Pons (tissue), 1 donor: ENCODE measurements at regions not wholly inside any gene's neighbourhood (a gene's known extent, or its start where the extent isn't known, plus 50 kb on each side); places are given as distances from the start of the nearest gene placed in this dataset.

ENCODE experiments used
- DNase-seq: peaks from one replicate; pipeline ENCODE4 v3.0.0-alpha.2; 2016; ENCODE audit warnings: low spot score

DNA sequence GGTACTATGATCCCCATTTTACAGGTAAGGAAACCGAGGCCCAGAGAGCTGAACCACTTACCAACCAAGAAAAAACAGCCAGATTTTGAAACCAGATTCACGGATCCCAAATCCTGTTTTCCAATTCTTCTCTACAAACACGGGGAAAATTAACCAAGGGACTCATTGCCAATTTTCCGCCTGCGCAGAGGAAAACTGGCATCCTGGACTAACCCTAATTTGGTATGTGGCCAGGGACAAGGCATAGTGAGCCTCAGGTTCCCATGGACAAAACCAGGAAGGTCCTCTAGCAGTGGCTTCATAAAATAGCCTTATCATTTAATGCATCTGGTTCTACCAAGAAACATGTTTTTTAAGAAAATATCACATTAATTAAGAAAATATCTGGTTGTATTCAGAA lies 517.3 kb downstream of the MED13L start:
- no peak for DNase-seq

DNA sequence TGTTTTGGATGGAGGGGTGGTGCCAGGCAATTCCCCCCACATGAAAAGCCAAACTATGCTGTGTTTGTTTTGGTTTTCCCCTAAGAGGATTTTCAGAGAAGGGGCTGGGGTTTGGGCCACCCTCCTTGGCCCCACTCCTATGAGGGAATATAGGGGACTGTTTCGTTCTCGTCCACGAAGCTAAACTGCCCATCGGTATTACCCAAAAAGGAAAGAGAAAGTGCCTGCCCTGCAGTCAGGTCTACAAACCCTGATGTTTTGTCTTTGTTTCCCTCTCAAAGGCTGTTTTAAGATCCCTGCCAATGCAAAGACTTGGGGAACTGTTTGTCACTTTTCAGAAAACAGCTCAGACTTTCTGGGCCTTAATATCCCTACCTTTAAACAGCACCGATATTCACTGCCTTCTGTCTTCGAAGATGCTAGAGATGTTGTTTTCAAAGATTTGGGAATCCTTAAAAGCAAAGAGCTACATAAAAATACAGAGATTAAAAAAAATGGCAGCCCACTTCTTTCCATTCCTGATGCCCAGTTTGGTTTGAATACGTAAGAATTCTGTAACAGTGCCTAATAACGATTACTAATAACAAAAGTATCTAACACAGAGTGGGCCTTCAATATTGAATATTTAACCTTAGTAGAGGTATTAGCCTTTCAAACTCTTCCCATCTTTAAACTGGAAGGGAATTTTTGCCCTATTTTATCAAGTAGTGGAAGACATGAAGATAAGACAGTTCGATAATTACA lies 518.4 kb downstream of the MED13L start:
- no peak for DNase-seq

DNA sequence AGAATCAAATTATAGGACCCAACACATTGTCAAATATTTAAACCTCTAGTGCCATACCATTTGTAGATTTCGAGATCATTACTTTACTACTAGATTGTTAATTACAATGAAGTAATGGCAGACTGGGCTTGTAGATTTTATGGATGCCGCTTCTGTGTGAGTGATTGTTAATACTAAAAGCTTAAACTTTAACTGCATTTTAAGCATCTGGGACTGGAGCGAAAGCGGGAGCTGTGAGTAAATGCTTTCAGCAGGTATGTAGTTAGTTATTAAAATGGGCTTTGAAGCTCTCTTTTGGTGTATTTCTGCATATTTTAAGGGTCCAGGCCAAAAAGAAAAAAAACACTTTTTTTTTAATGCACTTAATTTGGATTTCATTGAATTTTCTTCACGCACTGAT lies 519.3 kb downstream of the MED13L start:
- no peak for DNase-seq

DNA sequence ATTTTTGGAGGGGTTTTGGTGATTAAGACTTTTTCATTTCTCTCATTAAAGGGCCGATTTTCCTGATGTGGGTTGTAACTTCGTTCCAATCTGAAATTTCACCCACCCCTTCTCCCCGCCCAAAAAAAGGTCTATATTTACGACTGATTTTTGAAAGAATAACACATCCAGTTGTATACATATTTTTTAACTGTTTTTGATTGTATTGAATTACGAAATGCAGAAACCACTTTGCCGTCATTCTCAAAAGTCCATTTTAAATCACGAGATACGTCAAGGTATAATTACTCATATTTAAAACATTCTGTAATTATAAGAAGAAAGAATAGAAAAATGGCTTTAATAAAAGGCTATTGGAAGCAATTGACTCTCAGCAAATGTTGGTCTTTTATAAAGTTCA lies 520.7 kb downstream of the MED13L start:
- DNase-seq: no peak

- no peak for DNase-seq
Observed at GRCh38 chr12:115756271-115756670, 521.2 kb downstream of the MED13L start.

- no peak for DNase-seq
Observed at GRCh38 chr12:115755725-115756085, 521.8 kb downstream of the MED13L start.

GRCh38 chr12:115755061-115755724 lies 522.3 kb downstream of the MED13L start:
- DNase-seq: no peak

DNA sequence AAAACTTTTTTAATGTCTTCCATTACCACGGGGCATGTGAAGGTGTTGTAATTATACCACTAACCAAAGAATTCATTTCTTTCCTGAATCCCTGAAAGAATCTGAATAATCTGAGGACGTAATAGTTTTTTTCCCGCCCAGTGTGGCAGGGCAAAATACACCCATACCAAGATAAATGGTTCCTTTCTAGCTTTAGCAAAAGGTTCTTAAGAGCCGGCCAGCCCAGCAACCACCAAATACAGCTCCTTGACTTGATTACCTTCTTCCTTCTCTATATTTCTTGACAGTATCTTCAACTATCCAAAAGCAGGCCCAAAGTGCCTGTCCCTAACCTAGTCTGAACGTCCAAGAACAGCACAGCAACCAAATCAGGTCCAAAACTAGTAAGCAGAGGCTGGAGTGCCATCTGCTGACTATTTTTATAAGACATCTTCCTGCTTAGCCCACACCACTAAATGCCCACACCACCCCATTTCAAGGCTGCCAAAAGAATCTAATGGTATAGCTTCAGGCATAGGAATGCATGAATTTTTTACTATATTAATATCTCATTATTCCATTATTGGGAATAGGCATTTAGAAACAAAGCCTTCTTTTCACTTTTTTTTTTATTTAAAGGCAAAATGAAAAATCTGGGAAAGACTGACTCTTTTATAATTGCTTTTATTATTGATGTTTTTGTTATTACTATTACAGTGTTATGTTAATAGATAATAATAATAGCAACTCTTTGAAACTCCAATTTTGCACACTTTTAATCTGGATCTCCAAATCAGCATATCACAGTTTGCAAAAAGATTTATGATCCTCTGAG lies 524.4 kb downstream of the MED13L start:
- DNase-seq: peak; percentile 80

DNA sequence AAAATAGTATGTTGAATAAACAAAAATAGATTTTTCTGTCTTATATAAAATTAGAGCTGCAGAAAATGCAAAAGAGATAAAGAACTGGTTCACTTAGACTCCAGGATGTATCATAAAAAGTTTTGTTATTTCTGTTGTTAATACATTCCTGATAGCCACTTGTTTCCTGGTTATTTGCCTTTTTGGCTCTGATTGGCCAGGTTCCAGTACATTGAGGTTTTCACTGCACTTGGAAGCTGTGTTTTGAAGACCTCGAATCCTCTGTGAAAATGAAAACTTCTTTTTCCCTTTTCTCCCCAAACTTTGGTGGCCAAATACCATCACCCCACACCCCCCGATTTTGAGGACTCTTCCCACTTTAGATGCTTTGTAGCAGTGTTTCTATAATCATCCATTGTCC lies 525.3 kb downstream of the MED13L start:
- no peak for DNase-seq

- no peak for DNase-seq
Observed at GRCh38 chr12:115750340-115750739, 527.2 kb downstream of the MED13L start.

- no peak for DNase-seq
Observed at GRCh38 chr12:115749071-115749841, 528.2 kb downstream of the MED13L start.

GRCh38 chr12:115740586-115741155 lies 536.8 kb downstream of the MED13L start:
- DNase-seq: no peak

GRCh38 chr12:115737895-115738294 lies 539.6 kb downstream of the MED13L start:
- DNase-seq: no peak

- DNase-seq: no peak
Observed at GRCh38 chr12:115736360-115736759, 541.1 kb downstream of the MED13L start.

- no peak for DNase-seq
Observed at GRCh38 chr12:115730975-115731541, 546.4 kb downstream of the MED13L start.

DNA sequence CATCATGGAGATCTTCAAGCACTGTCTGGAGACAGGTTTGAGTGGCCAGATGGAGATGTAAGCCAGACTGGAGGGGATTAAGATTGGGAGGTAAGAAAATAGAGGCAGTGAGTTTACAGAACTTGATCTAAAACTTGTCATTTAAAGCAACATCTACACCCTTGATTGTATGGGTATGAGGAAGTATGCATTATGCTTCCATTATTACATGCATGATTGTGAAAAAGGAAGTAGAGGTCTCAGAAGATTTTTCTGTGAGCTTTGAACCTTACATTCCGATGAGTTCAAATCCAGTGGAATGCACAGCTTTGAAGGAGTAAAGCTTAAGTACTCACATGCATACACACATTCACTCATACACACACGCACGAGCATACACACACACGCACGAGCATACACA lies 550.8 kb downstream of the MED13L start:
- DNase-seq: no peak

- DNase-seq: no peak
Observed at GRCh38 chr12:115722181-115722580, 555.3 kb downstream of the MED13L start.

GRCh38 chr12:115716551-115716950 lies 560.9 kb downstream of the MED13L start:
- no peak for DNase-seq

DNA sequence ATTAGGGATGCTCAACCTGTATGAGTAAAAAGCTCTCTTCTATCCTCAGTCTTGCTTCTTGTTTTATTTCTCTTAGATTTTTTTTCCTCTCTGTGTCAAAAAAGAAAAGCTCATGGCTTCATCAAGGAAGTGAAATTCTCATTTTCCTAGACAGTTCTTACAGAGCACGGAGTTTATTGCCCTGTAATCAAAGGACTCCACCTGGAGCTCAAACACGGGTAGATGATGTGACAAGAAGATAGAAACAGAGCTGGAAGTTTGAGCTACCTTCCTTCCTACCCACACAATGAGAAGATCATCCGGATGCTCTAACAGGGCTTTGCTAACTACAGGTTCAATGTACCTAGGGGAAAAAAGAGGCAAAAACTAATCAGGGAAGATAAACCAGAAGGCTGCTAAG lies 564.8 kb downstream of the MED13L start:
- DNase-seq: no peak

DNA sequence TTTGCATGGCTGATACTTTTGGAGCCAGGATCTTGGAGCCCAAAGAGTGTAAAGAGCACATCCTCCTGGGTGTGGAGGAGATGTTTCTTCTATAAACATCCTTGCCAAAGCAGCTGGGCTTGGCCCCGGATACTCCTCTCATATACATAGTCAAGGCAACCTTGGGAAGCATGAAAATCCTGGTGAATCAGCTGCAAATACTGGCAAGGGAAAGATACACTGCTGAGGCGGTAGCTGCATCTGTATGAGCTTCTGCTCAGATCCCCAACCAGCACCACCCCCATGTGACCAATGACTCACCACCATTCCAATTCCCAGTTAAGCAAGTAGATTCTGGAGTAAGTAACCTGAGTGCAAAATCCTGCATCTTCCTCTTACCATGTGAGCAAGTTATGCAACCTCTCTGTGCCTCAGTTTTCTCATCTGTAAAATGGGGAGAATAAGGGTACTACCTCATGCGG lies 567.4 kb downstream of the MED13L start:
- no peak for DNase-seq

DNA sequence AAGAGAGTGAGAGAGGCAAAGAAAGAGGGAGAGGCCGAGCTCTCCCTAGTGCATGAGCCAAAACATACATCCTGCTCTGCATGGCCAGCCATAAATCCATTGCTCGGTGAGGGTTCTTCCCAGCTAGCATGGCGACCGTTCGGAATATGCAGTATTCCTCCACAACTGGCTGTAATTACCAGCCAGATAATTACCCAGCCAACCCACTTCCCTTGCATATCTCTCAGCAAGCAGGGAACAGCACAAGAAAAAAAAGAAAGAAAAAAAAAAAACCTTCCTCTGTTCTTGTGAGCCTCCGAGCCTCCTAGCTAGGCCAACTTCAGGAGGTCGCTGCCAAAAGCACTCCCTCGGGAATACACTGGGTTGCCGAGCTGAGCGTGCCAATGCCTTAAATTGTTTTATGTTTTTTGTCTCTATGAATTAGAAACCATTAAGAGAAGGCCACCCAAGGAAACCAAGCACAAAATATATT lies 567.9 kb downstream of the MED13L start:
- DNase-seq: no peak
